ENCODE measurements at regions not wholly inside any gene's neighbourhood (a gene's known extent, or its start where the extent isn't known, plus 50 kb on each side); places are given as distances from the start of the nearest gene placed in this dataset.
A peak's percentile ranks its signal among the peaks of the same experiment; 100 is the strongest.

- TF ChIP-seq ZNF704 (tag by site-specific recombination; IDR thresholded peaks at IDR 0.05): no peak
- TF ChIP-seq KLF16 (tag by site-specific recombination; IDR thresholded peaks at IDR 0.05): no peak
- TF ChIP-seq GLIS1 (tag by site-specific recombination; IDR thresholded peaks at IDR 0.05): no peak
- no peak for TF ChIP-seq ZNF23 (tag by site-specific recombination; IDR thresholded peaks at IDR 0.05; ENCODE audit: borderline replicate concordance)
- TF ChIP-seq ZNF837 (tag by site-specific recombination; IDR thresholded peaks at IDR 0.05): no peak
- TF ChIP-seq ZSCAN30 (tag by site-specific recombination; IDR thresholded peaks at IDR 0.05): no peak
- TF ChIP-seq ZNF211 (tag by site-specific recombination; IDR thresholded peaks at IDR 0.05; ENCODE audit: low read depth): no peak
- TF ChIP-seq ZSCAN23 (tag by site-specific recombination; IDR thresholded peaks at IDR 0.05): 0 out of 2 replicates have a peak, but pooled peaks have one; percentile 30
- peak; percentile 48; the same call in 1 of the 2 replicates for TF ChIP-seq PRDM1 (tag by site-specific recombination; IDR thresholded peaks at IDR 0.05)
- TF ChIP-seq ZBTB17 (tag by site-specific recombination; IDR thresholded peaks at IDR 0.05): no peak
- TF ChIP-seq ZNF449 (tag by site-specific recombination; IDR thresholded peaks at IDR 0.05): no peak
- no peak for TF ChIP-seq ZBTB49 (tag by site-specific recombination; IDR thresholded peaks at IDR 0.05; ENCODE audit: low read depth)
- TF ChIP-seq GFI1B (tag by site-specific recombination; IDR thresholded peaks at IDR 0.05): no peak
- TF ChIP-seq ZNF248 (tag by site-specific recombination; IDR thresholded peaks at IDR 0.05): no peak
- TF ChIP-seq KLF8 (tag by site-specific recombination; IDR thresholded peaks at IDR 0.05): 0 out of 2 replicates have a peak, but pooled peaks have one; percentile 40
- no peak for TF ChIP-seq ZNF266 (tag by site-specific recombination; IDR thresholded peaks at IDR 0.05; ENCODE audit: low read depth)
- no peak for TF ChIP-seq ZNF677 (tag by site-specific recombination; IDR thresholded peaks at IDR 0.05)
- TF ChIP-seq ZNF280D (tag by site-specific recombination; IDR thresholded peaks at IDR 0.05): no peak
- TF ChIP-seq ZNF2 (tag by site-specific recombination; IDR thresholded peaks at IDR 0.05): no peak
- no peak for TF ChIP-seq ZNF146 (tag by site-specific recombination; IDR thresholded peaks at IDR 0.05)
- no peak for TF ChIP-seq ZNF548 (tag by site-specific recombination; IDR thresholded peaks at IDR 0.05)
- TF ChIP-seq ZNF791 (tag by site-specific recombination; IDR thresholded peaks at IDR 0.05): no peak
- no peak for TF ChIP-seq ZNF785 (tag by site-specific recombination; IDR thresholded peaks at IDR 0.05)
- peak; percentile 81 for TF ChIP-seq KLF17 (tag by site-specific recombination; IDR thresholded peaks at IDR 0.05)
- no peak for TF ChIP-seq ZNF664 (tag by site-specific recombination; IDR thresholded peaks at IDR 0.05)
- TF ChIP-seq ZBTB11 (tag by site-specific recombination; conservative IDR thresholded peaks at IDR 0.05; ENCODE audit: low read depth): no peak
- TF ChIP-seq ZNF777 (tag by site-specific recombination; IDR thresholded peaks at IDR 0.05; ENCODE audit: borderline replicate concordance): no peak
These were observed 383.4 kb downstream of the VRK1 start (continued) for GRCh38 chr14:97180304-97181200.
